HG02884 (cell line): ENCODE measurements at regions not wholly inside any gene's neighbourhood (a gene's known extent, or its start where the extent isn't known, plus 50 kb on each side); places are given as distances from the start of the nearest gene placed in this dataset.

ENCODE experiments used
- ATAC-seq: cut with Tn5 transposase; IDR thresholded peaks from one replicate; pipeline ENCODE4 v1.9.1; 2021; ENCODE audit warnings: mild to moderate bottlenecking, moderate library complexity; ENCODE audit not compliant: unreplicated experiment

- peak; percentile 89 for ATAC-seq
These were observed 345.8 kb upstream of the CCDC196 start for GRCh38 chr14:66140213-66140918.

- no peak for ATAC-seq
These were observed 345.2 kb upstream of the CCDC196 start for GRCh38 chr14:66140963-66141362.

- no peak for ATAC-seq
These were observed 344.4 kb upstream of the CCDC196 start for GRCh38 chr14:66141733-66142132.

- ATAC-seq = no peak
These were observed 342.6 kb upstream of the CCDC196 start for GRCh38 chr14:66143387-66144112.

GRCh38 chr14:66152302-66152701 is 333.9 kb upstream of the CCDC196 start:
- no peak for ATAC-seq

DNA sequence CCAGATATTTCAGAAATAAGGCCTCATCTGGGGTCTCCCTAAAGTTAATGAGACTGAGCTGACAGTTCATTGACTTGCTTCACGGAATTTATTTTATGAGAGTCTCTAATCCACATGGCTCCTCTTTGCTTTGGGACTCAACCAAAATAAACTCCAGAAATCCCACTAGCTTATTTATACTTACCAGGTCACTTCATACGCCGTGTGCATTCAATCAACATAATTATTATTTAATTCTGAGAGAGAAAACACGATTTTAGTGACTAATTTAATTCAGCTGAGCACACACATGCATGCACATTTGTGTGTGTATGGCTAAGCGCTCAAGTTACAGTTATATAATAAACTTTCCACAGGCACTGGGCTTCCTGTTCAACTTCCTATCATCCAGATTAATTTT is 333.4 kb upstream of the CCDC196 start:
- no peak for ATAC-seq

DNA sequence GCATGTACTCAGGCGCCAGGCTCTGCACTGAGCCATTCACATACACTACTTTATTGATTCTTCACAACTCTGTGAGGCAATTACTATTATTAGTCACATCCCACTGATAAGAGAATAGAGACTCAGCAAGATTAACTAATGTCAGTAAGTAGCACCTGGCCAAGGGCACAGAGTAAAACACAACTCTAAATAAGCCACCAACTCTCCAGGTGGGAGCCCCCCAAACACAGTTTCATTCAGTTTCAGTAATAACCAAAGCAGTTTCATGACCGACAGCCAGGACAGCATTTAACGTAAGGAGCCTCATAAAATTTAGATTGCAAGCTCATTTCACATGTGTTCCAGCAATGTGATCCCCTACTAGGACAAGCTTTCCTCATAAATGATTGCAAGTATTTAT is 323.1 kb upstream of the CCDC196 start:
- ATAC-seq = no peak

DNA sequence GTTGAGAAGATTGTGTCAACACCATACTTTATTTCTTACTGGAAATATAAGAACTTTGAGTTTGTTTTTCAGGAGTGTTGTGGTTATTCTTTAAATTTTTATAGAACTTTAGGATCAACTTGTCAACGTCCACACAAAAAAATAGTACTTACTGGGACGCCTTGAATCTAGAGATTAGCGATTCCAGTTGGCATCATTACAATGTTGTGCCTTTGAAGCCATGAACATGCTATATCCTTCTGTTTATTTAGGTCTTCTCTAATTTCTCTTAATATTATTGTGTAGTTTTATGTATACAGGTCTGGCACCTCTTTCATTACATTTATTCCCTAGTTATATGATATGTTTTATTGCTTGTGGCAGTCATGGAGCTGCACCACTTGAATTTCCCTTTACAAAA is 320.8 kb upstream of the CCDC196 start:
- no peak for ATAC-seq

DNA sequence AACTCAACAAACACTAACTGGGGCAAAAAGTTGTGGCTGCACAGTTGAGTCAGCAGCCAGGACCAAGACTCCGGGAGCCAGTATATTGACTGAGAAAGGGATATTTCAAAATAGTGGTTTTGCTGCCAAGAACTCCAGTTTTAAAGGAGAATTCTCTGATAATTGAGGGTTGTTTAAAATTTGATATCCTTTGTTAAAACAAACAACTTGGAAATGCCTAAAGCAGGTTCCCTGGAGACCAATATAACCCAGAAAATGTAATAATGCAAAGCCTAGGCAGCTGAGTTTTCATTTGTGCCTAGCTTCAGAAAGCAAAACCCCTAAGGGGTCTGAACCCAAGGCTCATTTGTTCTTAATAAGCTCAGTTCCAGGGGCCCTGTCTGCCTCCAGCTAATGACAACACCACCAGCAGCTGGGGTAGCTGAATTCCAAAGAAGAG is 311.7 kb upstream of the CCDC196 start:
- no peak for ATAC-seq

GRCh38 chr14:66177935-66178334 is 308.2 kb upstream of the CCDC196 start:
- ATAC-seq = no peak

DNA sequence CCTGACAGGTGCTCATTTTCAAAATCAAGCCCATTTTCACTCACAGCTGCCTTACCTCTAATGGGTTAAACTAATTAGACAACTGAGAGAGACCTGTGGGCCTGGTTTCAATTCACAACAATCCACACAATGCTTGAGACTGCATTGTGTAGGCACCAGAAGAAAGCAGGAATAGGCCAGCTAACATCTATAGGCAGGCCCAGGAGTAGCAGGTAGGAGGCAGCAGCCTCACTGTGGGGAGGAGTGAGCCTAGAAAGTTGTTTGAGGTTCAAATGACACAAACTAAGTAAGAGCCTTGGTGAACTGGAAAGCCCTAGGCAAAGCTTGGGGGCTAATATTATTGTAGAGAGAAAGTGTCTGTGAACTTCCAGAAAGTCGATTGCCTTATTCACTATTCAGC is 289.5 kb upstream of the CCDC196 start:
- no peak for ATAC-seq

DNA sequence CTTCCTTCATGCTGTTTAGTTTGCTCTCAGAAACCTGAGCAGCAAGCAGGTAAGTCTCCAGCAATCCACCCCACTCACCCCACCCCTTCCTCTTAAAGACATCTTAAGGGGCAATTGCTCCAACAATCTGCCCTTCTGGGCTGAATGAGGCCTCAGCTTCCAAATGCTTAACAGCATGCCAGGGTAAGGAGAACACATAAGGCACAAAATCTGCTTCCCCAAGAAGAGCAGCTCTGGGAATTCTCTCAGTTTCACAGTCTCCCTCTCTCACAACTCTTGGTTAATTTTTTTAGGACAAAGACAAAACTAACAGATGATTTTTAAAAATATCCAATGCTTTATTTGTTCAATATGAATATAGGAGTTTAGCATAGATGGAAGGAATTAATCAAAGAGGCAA is 288.9 kb upstream of the CCDC196 start:
- ATAC-seq = no peak

GRCh38 chr14:66206554-66206953 is 279.6 kb upstream of the CCDC196 start:
- ATAC-seq = no peak

DNA sequence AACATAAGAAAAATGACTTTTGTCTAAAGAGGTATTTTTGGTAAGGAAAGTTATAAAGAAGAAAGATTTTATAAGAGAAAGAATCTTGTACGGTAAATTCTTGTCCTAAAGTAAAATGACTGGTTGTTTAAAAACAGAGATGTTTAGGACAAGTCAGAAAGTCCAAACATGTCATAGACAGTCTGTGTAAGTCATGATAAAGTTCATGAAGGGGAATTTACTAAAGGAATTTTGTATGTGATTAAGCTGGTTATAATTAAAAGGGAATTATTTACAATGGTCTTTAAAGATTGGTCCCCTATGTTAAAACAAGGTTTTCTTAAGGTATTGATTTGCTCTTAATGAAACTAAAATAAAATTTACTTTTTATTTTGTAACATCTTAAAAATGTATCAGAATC is 269.4 kb upstream of the CCDC196 start:
- no peak for ATAC-seq

DNA sequence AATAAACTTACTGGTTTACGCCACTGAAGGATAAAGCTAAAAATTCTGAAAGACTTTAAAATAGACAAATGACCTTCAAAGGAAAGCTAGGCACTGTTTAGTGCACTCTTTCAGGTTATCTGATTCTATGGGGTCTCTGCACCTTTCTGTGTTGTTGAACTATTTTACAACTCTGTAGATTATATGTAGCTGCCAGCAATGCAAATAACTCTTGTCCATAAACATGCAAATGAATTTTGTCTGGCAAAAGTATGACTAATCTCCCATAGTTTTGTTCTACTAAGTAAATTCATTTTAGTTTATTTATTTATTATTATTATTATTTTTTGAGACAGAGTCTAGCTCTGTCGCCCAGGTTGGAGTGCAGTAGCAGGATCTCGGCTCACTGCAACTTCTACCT is 266.3 kb upstream of the CCDC196 start:
- ATAC-seq = no peak

- no peak for ATAC-seq
These were observed 261.5 kb upstream of the CCDC196 start for GRCh38 chr14:66224492-66225178.

- no peak for ATAC-seq
These were observed 260.8 kb upstream of the CCDC196 start for GRCh38 chr14:66225337-66225736.

DNA sequence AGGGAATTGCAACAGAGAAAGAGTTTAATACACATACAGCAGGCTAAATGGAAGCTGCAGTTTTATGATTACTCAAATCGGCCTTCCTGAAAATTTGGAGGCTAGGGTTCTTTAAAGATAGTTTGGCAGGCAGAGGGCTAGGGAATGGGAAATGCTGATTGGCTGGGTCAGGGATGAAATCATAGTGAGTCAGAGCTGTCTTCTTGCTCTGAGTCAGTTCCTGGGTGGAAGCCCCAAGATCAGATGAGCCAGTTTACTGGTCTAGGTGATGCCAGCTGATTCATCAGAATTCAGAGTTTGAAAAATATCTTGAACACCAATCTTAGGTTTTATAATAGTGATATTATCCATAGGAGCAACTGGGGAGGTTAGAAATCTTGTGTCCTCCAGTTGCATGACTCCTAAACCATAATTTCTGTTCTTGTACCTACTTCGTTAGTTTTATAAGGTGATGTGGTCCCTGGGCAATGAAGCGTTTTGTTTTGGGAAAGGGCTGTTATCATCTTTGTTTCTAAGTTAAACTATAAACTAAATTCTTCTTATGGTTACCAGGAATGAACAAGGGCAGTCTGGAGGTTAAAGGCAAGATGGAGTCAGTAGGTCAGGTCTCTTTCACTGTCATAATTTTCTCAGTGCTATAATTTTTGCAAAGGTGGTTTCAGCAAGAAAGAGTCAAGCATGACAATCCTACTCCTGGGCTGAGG is 257.8 kb upstream of the CCDC196 start:
- no peak for ATAC-seq

DNA sequence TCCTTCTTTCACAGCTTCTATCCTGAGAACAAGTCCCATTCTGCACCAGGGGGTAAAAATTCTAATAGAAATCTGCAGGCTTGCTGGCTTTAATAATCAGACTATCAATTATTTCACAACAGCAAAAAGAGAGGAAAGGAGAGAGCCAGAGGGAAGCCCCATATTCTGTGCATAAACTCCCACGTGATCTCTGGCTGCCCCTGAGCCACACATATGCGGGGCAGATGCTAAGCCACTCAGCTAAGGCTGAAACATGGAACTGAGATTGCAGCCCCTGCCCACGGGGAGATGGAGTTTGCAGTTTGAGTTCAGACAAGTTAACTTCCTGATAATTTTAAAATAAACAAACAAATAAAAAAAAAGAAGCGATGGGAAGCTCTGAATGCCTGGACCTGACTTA is 254.4 kb upstream of the CCDC196 start:
- no peak for ATAC-seq

GRCh38 chr14:66233591-66233990 is 252.6 kb upstream of the CCDC196 start:
- ATAC-seq = no peak

GRCh38 chr14:66234411-66234810 is 251.8 kb upstream of the CCDC196 start:
- ATAC-seq = no peak
